HG03432 (cell line): ENCODE measurements at regions not wholly inside any gene's neighbourhood (a gene's known extent, or its start where the extent isn't known, plus 50 kb on each side); places are given as distances from the start of the nearest gene placed in this dataset.
"Not testable (repeated sequence)": the region's sequence is repeated elsewhere in the genome, so short reads cannot be mapped to it uniquely, and the experiment has no call there.

ENCODE experiments used
- ATAC-seq: cut with Tn5 transposase; IDR thresholded peaks from one replicate; pipeline ENCODE4 v1.9.1; 2021; ENCODE audit warnings: mild to moderate bottlenecking, moderate library complexity; ENCODE audit not compliant: unreplicated experiment

DNA sequence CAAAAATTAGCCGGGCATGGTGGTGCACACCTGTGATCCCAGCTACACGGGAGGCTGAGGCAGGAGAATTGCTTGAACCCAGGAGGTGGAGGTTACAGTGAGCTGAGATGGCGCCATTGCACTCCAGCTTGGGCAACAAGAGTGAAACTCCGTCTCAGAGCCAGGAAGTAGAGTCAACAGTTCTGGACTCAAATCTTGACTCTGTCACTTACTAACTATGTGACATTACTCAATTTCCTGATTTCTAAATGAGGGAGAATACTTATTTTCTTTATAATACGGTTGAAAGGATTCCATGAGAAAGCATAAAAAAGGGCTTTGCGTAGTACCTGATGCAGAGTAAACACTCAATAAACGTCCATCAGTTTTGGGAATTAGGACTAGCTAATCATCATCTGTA lies 350.7 kb downstream of the SHQ1 start:
- ATAC-seq, result not testable (repeated sequence)

DNA sequence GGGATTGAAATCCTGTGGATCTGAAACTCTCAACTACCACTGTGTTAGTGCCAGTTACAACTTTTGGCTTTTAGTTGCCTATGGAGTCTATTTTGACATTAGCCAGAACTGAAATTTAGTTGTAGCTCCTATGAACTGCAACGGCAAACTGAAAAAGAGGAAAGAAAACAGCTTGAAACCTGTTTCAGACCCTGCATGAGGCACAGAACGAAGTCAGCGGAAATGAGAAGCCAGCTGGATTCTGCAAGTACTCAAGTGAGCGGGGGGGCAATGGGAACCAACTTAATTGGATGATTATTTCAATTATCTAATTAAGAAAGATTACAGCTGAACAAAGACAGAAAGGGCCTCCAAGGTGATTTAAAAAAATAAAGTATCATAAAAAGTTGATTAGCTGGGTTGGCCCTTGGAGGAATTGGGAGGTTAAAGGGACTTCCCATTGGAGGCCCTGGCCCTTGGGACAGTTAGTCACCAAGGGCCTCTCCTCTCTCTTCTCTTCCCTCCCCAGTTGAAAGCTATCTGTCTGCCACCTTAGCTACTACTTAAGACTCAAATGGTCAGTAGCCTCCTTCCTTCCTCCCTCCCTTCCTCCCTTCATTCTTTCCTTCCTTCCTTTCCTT lies 352.1 kb downstream of the SHQ1 start:
- ATAC-seq, result peak; percentile 60

DNA sequence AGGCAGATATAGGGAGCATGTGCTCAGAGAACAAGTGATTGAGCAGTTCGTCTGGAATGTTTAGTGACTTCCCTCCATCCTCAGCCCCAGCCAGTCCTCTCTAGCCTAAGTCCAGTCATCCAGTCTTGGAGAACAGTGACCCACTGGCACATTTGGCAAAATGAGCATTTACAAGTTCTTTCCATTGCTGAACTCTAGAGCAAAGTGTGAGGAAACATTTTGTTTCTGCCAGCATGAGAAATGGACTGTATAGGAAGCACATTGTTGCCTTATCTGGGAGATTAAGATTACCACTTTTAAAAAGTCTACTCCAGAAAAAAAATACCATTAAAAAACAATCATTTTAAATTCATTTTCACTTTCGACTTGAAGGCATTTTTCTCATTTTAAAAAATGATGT lies 353.6 kb downstream of the SHQ1 start:
- ATAC-seq, result no peak

DNA sequence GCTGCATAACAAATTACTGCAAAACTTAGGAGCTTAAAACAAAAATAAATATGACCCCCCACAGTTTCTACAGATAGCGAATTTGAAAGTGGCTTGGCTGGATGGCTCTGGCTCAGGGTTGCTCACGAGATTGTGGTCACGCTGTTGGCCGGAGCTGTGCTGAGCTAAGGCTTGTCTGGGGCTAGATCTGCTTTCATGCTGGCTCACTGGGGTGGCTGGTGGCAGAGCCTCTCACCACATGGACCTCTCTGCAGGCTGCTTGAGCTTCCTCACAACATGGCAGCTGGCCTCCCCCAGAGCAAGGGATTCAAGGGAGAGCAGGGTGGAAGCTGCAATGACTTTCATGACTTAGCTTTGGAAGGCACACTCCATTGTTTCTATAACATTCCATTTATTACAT lies 354.1 kb downstream of the SHQ1 start:
- ATAC-seq, result no peak

DNA sequence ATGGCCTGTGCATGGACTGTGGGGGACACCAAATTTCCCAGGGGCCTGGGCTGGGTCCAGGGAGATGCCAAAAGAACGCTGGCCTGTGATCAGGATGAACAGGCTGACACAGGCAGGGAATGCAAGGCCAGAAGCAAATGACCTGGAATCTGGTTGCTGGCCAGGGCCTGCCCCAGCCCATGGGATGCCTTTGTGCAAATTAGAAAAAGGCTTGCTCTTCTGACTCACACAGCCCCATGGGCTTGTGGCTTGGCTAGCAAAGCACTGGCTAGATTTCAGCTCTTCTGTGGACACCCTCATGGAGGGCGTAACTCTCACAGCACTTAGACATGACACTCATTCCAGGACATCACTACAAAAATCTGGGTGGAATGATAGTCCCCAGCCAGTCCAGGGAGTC lies 356.0 kb downstream of the SHQ1 start:
- ATAC-seq, result no peak

DNA sequence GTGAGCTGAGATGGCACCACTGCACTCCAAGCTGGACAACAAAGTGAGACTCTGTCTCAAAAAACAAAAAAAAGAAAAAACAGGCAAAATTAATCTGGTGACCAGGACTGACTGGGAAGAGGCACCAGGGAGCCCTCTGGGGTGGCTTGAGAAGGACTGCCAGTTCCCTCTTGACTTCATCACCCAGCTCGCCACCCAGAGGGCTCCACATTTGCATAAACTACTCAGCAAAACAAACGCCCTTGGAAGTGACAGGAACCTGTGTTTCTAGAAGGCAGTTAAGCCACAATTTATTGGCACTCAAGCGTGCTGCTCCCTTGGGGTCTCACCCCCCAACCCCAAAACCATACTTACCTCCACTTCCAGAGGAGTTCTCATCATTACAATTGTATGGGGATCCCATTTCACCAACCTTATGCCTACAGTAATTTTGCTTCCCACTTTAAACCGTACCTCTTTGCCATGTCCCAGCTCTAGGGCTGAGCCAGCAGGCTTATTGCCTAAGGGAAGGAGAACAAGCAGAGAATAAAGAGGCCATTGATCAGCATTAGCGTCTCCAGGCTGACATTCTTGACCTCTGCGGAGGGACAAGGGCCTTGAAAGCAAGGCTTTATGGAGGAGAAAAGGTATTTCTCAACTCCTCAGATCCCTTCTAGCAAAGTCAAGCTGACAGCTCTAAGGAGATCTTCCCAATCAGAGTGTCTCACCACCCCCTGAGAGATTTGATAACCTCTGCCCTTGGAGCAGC lies 357.4 kb downstream of the SHQ1 start:
- no peak for ATAC-seq

DNA sequence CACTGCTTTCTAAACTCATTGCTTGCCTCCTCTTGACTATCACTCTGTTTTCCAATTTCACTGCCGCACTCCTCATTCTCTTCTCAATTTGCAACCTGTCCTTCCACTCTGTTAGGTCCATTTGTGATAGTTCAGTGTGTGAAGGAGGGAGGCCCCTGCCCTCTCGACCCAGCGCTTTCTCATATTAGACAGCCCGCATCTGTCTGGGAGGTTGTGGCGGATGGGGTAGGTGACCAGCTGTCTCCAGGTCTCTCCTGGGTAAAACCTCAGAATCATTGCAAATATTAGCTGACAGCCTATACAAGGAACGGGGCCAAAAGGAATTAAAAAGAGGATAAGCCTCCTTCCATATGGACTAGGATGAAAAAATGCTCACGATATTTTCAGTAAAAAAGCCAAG lies 358.3 kb downstream of the SHQ1 start:
- ATAC-seq, result no peak

DNA sequence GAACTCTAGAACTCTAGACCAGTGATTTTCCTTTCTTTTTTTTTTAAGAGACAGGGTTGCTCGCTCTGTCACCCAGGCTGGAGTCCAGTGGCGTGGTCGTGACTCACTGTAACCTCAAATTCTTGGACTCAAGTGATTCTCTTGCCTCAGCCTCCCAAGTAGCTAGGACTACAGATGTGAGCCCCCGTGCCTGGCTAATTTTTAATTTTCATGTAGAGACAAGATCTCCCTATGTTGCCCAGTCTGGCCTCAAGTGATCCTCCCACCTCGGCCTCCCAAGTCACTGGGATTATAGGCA lies 359.6 kb downstream of the SHQ1 start:
- no peak for ATAC-seq

DNA sequence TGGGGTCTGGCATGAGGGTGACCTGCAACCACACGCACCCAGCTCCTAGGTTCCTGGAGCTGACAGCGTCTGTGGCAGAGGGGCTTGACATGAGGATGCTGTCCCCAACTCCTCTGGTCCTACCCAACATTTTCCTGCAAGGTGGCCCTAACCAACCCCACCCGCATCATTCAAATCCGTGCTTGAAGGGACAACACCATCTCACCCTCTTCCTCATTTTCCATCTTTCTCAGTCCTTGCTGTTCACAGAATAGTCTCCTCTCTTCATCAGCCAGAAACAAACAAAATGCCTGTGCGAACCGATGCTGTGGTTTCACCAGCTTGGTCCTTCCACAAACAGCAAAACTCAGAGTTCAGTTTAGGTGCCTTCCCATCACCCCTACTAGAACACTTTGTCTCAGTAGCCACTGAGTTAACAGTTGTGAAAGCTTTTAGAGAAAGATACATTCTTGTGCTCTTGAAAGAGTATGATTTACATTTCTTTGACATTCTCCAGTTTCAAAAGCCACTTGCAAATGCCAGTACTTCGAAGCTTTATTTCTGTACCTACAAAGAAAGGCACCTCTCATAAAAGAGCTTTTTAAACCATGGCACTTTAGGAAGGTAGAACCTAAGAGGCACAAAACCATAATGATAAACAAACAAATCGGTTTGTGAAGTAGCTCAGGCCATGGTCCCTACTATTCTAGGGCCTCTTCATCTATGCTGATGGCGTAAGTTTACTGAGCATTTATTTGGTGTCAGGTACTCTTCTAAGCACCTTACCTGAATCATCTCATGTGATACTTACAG lies 360.1 kb downstream of the SHQ1 start:
- ATAC-seq, result no peak

DNA sequence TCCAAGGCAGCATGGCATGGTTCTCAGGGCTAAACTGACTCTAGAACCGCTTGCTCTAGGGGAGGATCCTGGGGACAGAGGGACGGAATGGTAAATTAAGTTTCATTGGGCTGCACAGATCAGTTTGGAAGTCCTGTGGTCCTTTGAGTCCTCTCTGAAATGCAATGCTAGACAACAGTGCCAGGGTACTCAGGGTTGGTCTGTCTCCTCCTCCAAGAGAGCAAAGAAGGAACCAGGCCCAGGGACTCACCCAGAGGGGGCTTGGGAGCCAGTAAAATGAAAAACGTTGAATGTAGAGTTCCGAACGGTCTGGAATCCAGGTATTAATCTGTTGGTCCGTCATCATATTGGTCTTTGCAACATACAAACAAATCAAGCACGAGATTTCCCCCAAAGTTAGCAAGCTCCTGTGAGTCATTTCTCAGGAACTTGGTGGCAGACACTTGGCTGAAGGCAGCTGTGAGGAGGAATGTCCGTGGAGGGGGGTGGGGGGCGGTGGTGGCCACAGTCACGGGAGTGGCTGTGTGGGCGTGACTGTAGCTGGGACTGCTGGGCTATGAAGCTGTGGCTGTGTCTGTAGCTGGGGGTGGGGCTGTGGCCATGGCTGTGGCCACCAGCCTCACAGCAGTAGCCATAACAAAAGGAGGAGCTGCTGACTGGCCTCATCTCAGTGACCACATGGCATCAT lies 361.0 kb downstream of the SHQ1 start:
- ATAC-seq, result no peak

DNA sequence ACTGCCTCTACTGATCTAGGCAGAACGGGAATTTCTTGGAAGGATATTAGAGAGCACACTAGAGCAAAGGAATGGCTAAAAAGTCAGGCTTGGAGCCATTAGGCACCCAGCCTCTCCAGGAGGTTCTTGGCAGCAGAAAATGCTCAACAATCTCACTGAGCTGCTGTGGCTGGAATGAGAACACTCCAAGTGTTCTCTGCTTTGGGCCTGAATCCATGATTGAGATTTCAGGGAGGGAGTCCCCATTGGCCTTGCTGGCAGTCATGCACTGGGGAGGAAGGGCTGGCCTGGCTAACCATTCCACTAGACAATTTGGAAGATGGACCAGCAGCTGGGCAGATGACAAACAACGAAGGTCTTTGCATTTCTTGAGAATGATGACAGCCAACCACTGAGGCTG lies 362.6 kb downstream of the SHQ1 start:
- no peak for ATAC-seq

DNA sequence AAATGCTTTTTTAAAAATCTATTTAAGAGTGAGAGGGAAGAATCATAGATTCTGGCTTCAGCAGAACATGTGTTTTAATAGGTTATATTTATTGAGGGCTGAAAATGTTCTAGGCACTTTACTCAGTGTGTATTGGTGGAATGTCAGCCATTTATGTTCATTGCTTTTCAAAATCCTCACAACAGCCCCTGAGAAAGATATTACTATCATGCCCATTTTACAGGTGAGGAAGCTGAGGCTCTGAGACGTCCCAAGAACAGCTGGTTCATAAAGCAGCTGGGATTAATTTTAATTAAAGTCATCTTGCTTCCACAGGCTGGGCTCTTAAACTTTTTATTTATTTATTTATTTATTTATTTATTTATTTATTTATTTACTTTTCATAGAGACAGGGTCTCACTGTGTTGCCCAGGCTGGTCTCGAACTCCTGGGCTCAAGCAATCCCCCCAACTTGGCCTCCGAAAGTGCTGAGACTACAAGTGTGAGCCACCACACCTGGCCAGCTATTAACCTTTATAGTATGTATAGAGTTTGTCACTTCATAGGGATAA lies 364.6 kb downstream of the SHQ1 start:
- no peak for ATAC-seq

DNA sequence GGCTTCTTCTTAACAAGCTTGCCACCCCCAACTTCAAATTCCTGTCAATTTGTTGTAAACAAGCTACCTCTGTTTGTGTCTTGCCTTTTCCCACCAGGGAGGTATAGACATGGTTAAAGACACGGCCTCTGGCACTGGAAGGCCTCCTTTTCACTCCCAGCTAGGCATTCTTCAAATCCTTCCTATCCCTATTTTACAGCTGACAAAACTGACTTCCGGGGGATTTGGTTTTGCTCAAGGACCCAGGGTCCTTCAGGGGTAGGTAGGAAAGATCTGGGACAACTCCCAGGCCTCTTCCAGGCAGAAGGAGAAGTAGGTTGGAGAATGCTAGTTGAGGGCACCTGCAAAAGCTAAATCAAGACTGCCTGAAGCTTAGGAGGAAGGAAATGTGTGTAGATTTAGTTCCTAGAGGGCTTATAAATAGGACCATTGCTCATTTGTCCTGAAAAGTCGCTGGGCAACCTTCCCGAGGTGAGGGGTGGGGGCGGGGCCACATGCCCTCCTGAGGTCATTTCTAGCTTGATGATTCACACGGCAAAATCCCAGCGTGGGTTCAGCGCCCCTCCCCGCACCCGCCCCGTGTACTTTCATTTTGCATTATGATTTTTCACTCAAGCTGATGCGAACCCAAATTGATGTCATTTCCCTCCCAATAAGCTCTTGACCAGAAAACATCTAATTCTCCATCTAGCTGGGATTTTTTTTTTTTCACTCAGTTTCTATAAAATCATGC lies 365.5 kb downstream of the SHQ1 start:
- ATAC-seq, result no peak

DNA sequence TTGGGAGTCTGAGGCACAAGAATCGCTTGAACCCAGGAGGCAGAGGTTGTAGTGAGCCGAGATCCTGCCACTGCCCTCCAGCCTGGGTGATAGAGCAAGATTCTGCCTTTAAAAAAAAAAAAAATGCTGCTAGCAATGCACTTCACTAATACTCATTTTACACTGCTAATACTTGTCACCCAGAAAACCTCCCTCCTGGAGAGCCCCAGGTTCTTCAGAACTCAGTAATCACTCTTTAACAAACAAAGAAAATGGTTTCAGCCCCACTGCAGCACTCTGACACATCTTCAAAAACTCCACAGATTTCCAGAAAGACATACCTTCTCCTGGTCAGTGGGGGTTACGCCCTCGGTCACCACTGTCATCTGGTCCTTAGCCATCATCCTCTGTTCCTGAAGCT lies 366.7 kb downstream of the SHQ1 start:
- no peak for ATAC-seq

DNA sequence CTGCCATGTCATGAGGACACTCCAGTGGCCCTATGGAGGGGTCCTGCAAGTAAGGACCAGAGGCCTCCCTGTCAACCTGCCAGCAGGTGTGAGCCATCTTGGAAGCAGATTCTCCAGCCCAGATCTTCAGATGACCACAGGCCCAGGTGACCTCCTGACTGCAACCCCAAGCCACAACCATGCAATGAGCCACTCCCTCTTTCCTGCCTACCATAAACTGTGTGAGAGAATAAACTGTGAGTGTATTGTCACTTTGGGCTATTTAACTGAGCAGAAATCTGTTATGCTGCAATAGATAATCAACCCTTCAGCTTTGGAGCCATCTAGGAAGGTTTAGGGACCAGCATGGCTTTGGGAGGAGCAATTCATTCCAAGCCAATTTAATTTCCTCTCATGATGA lies 367.9 kb downstream of the SHQ1 start:
- no peak for ATAC-seq

DNA sequence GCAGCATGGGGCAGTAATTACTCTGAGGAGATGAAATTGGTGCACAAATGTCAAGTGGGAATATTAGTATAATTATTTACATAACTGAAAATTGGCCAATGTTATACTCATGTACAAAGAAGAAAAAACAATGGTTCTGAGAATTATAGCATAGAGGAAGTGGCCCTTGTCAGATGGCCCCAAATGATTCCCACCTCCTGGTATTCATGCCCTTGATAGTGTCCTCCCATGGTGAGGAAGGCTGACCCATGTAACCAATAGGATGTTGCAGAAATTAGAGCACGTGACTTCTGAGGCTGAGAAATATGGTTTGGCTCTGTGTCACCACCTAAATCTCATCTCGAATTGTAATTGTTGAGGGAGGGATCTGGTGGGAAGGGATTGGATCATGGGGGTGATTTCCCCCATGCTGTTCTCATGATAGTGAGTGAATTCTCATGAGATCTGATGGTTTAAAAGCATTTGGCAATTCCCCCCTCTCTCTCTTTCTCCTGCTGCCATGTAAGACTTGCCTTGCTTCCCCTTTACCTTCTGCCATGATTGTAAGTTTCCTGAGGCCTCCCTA lies 368.5 kb downstream of the SHQ1 start:
- ATAC-seq, result no peak

DNA sequence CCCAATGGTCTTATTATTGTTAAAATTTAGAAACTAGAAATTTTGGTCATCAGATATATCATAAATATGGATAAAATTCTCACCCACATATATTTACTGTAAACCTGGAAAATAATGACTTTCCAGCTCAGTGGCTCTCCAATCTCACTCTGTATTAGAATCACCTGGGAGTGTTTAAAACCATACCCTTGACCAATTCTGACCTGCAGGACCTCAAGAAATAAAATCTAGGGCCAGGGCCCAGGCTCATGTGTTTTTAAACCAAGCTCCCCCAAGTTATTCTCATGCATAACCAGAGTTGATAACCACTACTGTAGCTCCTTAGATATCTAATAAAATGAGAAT lies 372.1 kb downstream of the SHQ1 start:
- no peak for ATAC-seq

DNA sequence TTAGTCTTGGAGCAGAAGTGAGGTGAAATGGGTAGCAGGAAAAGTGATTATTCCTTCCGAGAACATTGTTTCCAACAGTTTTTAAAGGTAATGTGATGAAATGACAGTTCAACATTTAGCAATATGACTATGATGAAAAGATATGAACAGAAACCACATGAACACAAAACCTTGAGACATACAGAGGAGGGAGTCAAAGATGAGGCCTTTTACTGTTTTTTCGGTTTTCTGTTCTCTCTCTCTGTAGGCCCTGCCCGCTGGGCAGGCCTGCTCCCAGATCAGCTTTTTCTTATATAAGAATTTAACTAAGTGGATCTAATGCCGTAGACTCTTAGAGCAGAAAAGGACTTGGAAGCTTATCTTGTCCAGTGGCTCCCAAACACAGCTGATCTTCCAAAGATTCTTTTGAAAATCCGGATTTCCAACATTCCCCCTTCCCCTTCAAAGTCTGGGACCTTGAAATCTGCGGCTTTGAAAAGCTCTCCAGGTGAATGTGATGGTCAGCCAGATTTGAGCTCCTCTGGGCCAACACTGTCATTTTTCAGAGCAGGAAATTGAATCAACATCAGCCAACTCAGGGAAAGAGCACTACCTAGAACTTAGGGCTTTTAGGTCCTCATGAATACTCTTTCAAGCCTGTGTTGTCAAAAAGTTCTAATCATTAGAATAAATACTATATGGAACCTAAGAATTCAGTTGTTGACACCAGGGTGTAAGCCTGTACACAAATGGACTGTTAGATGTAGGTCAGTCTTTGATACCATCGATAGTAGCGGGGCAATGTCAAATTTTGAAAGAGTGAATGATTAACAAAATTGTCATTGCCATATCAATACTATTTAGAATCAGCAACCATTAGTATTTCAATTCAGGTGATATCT lies 372.7 kb downstream of the SHQ1 start:
- ATAC-seq, result no peak

DNA sequence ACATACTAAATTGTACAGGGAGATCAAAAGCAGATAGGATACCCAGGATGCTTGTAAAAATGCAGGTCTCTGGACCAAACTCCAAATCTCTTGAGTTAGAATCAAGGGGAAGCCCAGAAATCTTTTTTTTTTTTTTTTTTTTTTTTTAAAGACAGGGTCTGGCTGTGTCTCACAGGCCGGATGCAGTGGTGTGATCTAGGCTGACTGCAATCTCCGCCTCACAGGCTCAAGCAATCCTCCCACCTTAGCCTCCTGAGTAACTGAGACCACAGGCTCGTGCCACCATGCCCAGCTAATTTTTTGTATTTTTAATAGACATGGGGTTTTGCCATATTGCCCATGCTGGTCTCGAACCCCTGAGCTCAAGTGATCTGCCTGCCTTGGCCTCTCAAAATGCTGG lies 373.5 kb downstream of the SHQ1 start:
- no peak for ATAC-seq

DNA sequence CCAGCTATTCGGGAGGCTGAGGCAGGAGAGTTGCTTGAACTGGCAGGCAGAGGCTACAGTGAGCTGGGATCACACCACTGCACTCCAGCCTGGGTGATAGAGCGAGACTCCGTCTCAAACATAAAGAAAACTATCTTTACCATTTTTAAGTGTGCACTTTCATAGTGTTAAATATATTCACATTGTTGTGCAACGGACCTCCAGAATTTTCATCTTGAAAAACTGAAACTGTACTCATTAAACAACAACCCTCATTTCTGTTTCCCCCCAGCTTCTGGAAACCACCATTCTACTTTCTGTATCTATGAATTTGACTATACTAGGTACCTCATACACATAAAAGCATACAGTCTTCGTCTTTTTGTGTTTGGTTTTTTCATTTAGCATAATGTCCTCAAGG lies 375.1 kb downstream of the SHQ1 start:
- ATAC-seq, result peak; percentile 91
